OCI-LY3 (cell line): ENCODE measurements at regions not wholly inside any gene's neighbourhood (a gene's known extent, or its start where the extent isn't known, plus 50 kb on each side); places are given as distances from the start of the nearest gene placed in this dataset.

Experiments
- H2AFZ ChIP-seq: fragments of 200-600, 300-600 bp; shearing (Covaris generic); 2 replicates; pipeline ENCODE4 v1.6.0; 2014; ENCODE audit warnings: antibody characterized with exemption, low read depth, low read length
- H3K27ac ChIP-seq: fragments of 200-600, 300-600 bp; sonication (generic); 2 replicates; pipeline ENCODE4 v1.5.1; 2014; ENCODE audit warnings: mild to moderate bottlenecking, low read length, moderate library complexity, mixed read lengths
- H3K27me3 ChIP-seq: fragments of 200-600, 300-600 bp; sonication (generic); 2 replicates; pipeline ENCODE4 v1.6.1; 2014; ENCODE audit warnings: low read depth, low read length, mixed read lengths
- H3K36me3 ChIP-seq: fragments of 200-600, 300-600 bp; sonication (generic); replicated peaks from 2 replicates; pipeline ENCODE3; 2014; ENCODE audit warnings: low read depth, low read length, mixed read lengths
- H3K4me1 ChIP-seq: fragments of 300-600, 200-600 bp; sonication (generic); 2 replicates; pipeline ENCODE4 v1.6.1; 2014; ENCODE audit warnings: low read length, mixed read lengths
- H3K4me2 ChIP-seq: fragments of 200-600, 300-600 bp; sonication (generic); 2 replicates; pipeline ENCODE4 v1.6.1; 2014; ENCODE audit warnings: low read length, mixed read lengths
- H3K4me3 ChIP-seq: fragments of 300-600, 200-600 bp; sonication (generic); 2 replicates; pipeline ENCODE4 v1.5.1; 2014; ENCODE audit warnings: antibody characterized with exemption, mild to moderate bottlenecking, low read length, moderate library complexity
- H3K79me2 ChIP-seq: fragments of 300-600, 200-600 bp; shearing (Covaris generic); 2 replicates; pipeline ENCODE4 v1.6.1; 2014; ENCODE audit warnings: mild to moderate bottlenecking, low read length, mixed read lengths
- H3K9ac ChIP-seq: fragments of 300-600, 200-600 bp; shearing (Covaris generic); 2 replicates; pipeline ENCODE4 v1.6.0; 2014; ENCODE audit warnings: mild to moderate bottlenecking, low read length, moderate library complexity
- H3K9me3 ChIP-seq: fragments of 200-600, 300-600 bp; shearing (Covaris generic); 2 replicates; pipeline ENCODE4 v1.6.1; 2014; ENCODE audit warnings: low read length, mixed read lengths; ENCODE audit not compliant: insufficient read depth
- H4K20me1 ChIP-seq: fragments of 200-600, 300-600 bp; sonication (generic); 2 replicates; pipeline ENCODE4 v1.6.1; 2016; ENCODE audit warnings: low read length, mixed read lengths; ENCODE audit not compliant: insufficient read depth
- CTCF ChIP-seq: fragments of 200-600, 300-600 bp; sonication (generic); IDR thresholded peaks from 2 replicates; pipeline ENCODE4 v1.5.1; 2014; ENCODE audit warnings: antibody characterized with exemption, low read length, low read depth
- EZH2phosphoT487 ChIP-seq: fragments of 200-600 bp; shearing (Covaris generic); IDR thresholded peaks from 2 replicates; pipeline ENCODE4 v1.6.1; 2018; ENCODE audit warnings: antibody characterized with exemption, mixed run types, low read depth

- Histone ChIP-seq H3K4me2 (no peak overlapping the region), H3K9ac (no peak overlapping the region), H3K27ac (no peak overlapping the region), H2AFZ (no peak overlapping the region), H3K36me3 (no peaks in the 10 kb centered on the region), H3K4me1 (no peaks in the 10 kb centered on the region), H4K20me1 (no peaks in the 10 kb centered on the region), H3K4me3 (no peak overlapping the region), H3K27me3 (no peaks in the 10 kb centered on the region), H3K79me2 (no peaks in the 10 kb centered on the region), H3K9me3 (peaks cover 14% of the 10 kb centered on the region; the same call in 1 of the 2 replicates)
- TF ChIP-seq EZH2phosphoT487 (no peak), CTCF (no peak)
Observed at GRCh38 chr7:45992826-45993225, 71.8 kb upstream of the IGFBP3 start.

- Histone ChIP-seq H3K4me3 (no peak overlapping the region), H3K27me3 (no peaks in the 10 kb centered on the region), H2AFZ (no peak overlapping the region), H3K27ac (no peak overlapping the region), H3K9me3 (no peaks in the 10 kb centered on the region), H3K79me2 (no peaks in the 10 kb centered on the region), H3K9ac (no peak overlapping the region), H3K4me1 (peaks cover under 1% of the 10 kb centered on the region; the same call in 1 of the 2 replicates), H3K4me2 (no peak overlapping the region), H3K36me3 (no peaks in the 10 kb centered on the region), H4K20me1 (no peaks in the 10 kb centered on the region)
- TF ChIP-seq CTCF = no peak
- TF ChIP-seq EZH2phosphoT487 = no peak
Observed at GRCh38 chr7:45990276-45990675, 69.2 kb upstream of the IGFBP3 start.

- no peak for TF ChIP-seq EZH2phosphoT487
- no peak for TF ChIP-seq CTCF
- Histone ChIP-seq H3K27me3 (no peaks in the 10 kb centered on the region), H4K20me1 (no peaks in the 10 kb centered on the region), H3K4me2 (no peak overlapping the region), H3K4me1 (peaks cover 11% of the 10 kb centered on the region), H3K79me2 (no peaks in the 10 kb centered on the region), H3K27ac (no peak overlapping the region), H3K9ac (no peak overlapping the region), H3K4me3 (no peak overlapping the region), H3K36me3 (no peaks in the 10 kb centered on the region), H2AFZ (no peak overlapping the region), H3K9me3 (no peaks in the 10 kb centered on the region)
Observed at GRCh38 chr7:45988405-45989057, 67.5 kb upstream of the IGFBP3 start.

GRCh38 chr7:45987521-45988290, 66.6 kb upstream of the IGFBP3 start:
- no peaks in the 10 kb centered on the region for H3K79me2 ChIP-seq
- no peak overlapping the region for H2AFZ ChIP-seq
- H3K36me3 ChIP-seq = no peaks in the 10 kb centered on the region
- no peaks in the 10 kb centered on the region for H3K27me3 ChIP-seq
- H3K9ac ChIP-seq = no peak overlapping the region
- no peak overlapping the region for H3K4me3 ChIP-seq
- peaks cover 11% of the 10 kb centered on the region for H3K4me1 ChIP-seq
- H3K4me2 ChIP-seq = no peak overlapping the region
- no peak overlapping the region for H3K27ac ChIP-seq
- H3K9me3 ChIP-seq = no peaks in the 10 kb centered on the region
- no peaks in the 10 kb centered on the region for H4K20me1 ChIP-seq
- no peak for TF ChIP-seq CTCF
- no peak for TF ChIP-seq EZH2phosphoT487
